ENCODE measurements at regions not wholly inside any gene's neighbourhood (a gene's known extent, or its start where the extent isn't known, plus 50 kb on each side); places are given as distances from the start of the nearest gene placed in this dataset.
"Not testable (repeated sequence)": the region's sequence is repeated elsewhere in the genome, so short reads cannot be mapped to it uniquely, and the experiment has no call there.

GRCh38 chr5:20949636-20950035 lies 961.6 kb upstream of the CDH18 start:
- Histone ChIP-seq H3K4me1 (ENCODE audit: control insufficient read depth, insufficient read depth, low read length) (no peaks in the 10 kb centered on the region), H3K4me3 (ENCODE audit: low read depth, low read length) (no peak overlapping the region), H3K27ac (ENCODE audit: extremely low read depth, low read depth, low read length) (no peak overlapping the region), H3K9me3 (ENCODE audit: control insufficient read depth, insufficient read depth, low read depth, low read length) (no peaks in the 10 kb centered on the region), H3K36me3 (ENCODE audit: control insufficient read depth in 2 of 2, insufficient read depth in 1 of 2, low read length in 2 of 2) (no peaks in the 10 kb centered on the region)
- CTCF ChIA-PET = no interaction called here
- POLR2A ChIA-PET = no interaction called here
- TF ChIP-seq ZBTB10 (tag by site-specific recombination; IDR thresholded peaks at IDR 0.05) = no peak
- TF ChIP-seq ZNF174 (tag by site-specific recombination; IDR thresholded peaks at IDR 0.05) = no peak
- no peak for TF ChIP-seq ZNF416 (tag by site-specific recombination; IDR thresholded peaks at IDR 0.05)
- no peak for TF ChIP-seq ZBTB49 (tag by site-specific recombination; IDR thresholded peaks at IDR 0.05; ENCODE audit: low read depth)
- no peak for TF ChIP-seq ZNF146 (tag by site-specific recombination; IDR thresholded peaks at IDR 0.05)
- no peak for TF ChIP-seq ZNF211 (tag by site-specific recombination; IDR thresholded peaks at IDR 0.05; ENCODE audit: low read depth)
- TF ChIP-seq ZNF398 (tag by site-specific recombination; IDR thresholded peaks at IDR 0.05) = no peak
- no peak for TF ChIP-seq ZNF747 (tag by site-specific recombination; IDR thresholded peaks at IDR 0.05)
- no peak for TF ChIP-seq BCL11B (tag by site-specific recombination; IDR thresholded peaks at IDR 0.05; ENCODE audit: low read depth)
- no peak for TF ChIP-seq ZNF792 (tag by site-specific recombination; IDR thresholded peaks at IDR 0.05)
- TF ChIP-seq, protein P1, sequence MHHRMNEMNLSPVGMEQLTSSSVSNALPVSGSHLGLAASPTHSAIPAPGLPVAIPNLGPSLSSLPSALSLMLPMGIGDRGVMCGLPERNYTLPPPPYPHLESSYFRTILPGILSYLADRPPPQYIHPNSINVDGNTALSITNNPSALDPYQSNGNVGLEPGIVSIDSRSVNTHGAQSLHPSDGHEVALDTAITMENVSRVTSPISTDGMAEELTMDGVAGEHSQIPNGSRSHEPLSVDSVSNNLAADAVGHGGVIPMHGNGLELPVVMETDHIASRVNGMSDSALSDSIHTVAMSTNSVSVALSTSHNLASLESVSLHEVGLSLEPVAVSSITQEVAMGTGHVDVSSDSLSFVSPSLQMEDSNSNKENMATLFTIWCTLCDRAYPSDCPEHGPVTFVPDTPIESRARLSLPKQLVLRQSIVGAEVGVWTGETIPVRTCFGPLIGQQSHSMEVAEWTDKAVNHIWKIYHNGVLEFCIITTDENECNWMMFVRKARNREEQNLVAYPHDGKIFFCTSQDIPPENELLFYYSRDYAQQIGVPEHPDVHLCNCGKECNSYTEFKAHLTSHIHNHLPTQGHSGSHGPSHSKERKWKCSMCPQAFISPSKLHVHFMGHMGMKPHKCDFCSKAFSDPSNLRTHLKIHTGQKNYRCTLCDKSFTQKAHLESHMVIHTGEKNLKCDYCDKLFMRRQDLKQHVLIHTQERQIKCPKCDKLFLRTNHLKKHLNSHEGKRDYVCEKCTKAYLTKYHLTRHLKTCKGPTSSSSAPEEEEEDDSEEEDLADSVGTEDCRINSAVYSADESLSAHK (tag by site-specific recombination; IDR thresholded peaks at IDR 0.05) = no peak

GRCh38 chr5:20943183-20943971 lies 955.4 kb upstream of the CDH18 start:
- H3K4me1 ChIP-seq (ENCODE audit: control insufficient read depth, insufficient read depth, low read length); H3K4me3 ChIP-seq (ENCODE audit: low read depth, low read length); POLR2A ChIA-PET; H3K36me3 ChIP-seq (ENCODE audit: control insufficient read depth in 2 of 2, insufficient read depth in 1 of 2, low read length in 2 of 2); H3K27ac ChIP-seq (ENCODE audit: extremely low read depth, low read depth, low read length); CTCF ChIA-PET; H3K9me3 ChIP-seq (ENCODE audit: control insufficient read depth, insufficient read depth, low read depth, low read length): not testable (repeated sequence)

DNA sequence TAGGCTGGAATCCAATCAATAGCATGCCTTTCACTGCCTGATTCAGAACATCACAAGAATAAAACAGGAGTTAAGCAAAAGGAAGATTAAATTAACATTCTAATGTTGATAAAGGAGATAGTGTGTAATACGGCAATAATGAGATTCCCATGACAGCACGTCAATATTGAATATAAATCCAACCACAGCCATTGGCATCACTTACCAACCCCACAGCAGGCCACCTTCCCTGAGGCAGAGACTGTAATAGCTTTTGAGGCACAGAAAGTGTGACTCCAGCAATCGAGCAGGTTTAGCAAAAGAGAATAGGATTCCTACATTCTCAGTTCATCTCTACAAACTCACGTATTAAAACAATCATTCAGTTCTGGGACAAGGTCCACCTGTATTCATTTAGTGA lies 954.6 kb upstream of the CDH18 start:
- H3K36me3 ChIP-seq (ENCODE audit: control insufficient read depth in 2 of 2, insufficient read depth in 1 of 2, low read length in 2 of 2); H3K4me3 ChIP-seq (ENCODE audit: low read depth, low read length); H3K9me3 ChIP-seq (ENCODE audit: control insufficient read depth, insufficient read depth, low read depth, low read length); H3K27ac ChIP-seq (ENCODE audit: extremely low read depth, low read depth, low read length); H3K4me1 ChIP-seq (ENCODE audit: control insufficient read depth, insufficient read depth, low read length); CTCF ChIA-PET; POLR2A ChIA-PET: not testable (repeated sequence)

DNA sequence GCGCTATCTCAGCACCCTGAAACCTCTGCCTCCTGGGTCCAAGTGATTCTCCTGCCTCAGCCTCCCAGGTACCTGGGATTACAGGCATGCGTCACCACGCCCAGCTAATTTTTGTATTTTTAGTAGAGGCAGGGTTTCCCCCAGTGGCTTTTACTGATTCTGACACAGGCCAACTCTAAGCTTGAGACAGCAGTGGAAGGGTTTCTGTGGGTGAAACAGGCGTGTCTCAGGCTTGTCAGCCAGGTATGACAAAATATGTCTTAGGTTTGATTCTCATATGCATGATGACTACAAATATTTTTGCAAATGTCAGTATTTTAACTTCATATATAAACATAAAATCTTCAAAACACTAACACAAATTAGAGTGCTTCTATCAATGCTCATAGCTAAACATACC lies 952.8 kb upstream of the CDH18 start:
- H3K36me3 ChIP-seq (ENCODE audit: control insufficient read depth in 2 of 2, insufficient read depth in 1 of 2, low read length in 2 of 2); H3K4me1 ChIP-seq (ENCODE audit: control insufficient read depth, insufficient read depth, low read length); CTCF ChIA-PET; H3K27ac ChIP-seq (ENCODE audit: extremely low read depth, low read depth, low read length); POLR2A ChIA-PET; H3K9me3 ChIP-seq (ENCODE audit: control insufficient read depth, insufficient read depth, low read depth, low read length); H3K4me3 ChIP-seq (ENCODE audit: low read depth, low read length): not testable (repeated sequence)

DNA sequence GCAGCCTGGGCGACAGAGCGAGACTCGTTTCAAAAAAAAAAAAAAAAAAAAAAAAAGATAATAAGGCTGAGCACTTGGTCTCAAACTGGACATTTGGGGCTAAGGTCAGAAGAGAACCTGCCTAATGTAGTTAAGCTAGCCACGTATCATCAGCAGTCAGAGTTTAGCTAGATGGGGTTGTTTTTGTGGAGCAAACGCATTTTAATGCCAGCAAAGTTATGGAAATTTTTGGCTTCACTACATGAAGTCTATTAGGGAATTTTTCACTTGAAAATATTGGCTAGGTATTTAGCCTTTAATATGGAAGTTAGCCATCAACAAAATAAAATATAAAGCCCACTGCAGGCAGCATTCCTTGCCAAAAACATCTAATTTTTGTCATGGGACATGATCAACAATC lies 902.9 kb upstream of the CDH18 start:
- CTCF ChIA-PET; H3K4me1 ChIP-seq (ENCODE audit: control insufficient read depth, insufficient read depth, low read length); H3K36me3 ChIP-seq (ENCODE audit: control insufficient read depth in 2 of 2, insufficient read depth in 1 of 2, low read length in 2 of 2); H3K4me3 ChIP-seq (ENCODE audit: low read depth, low read length); H3K27ac ChIP-seq (ENCODE audit: extremely low read depth, low read depth, low read length); POLR2A ChIA-PET; H3K9me3 ChIP-seq (ENCODE audit: control insufficient read depth, insufficient read depth, low read depth, low read length): not testable (repeated sequence)

DNA sequence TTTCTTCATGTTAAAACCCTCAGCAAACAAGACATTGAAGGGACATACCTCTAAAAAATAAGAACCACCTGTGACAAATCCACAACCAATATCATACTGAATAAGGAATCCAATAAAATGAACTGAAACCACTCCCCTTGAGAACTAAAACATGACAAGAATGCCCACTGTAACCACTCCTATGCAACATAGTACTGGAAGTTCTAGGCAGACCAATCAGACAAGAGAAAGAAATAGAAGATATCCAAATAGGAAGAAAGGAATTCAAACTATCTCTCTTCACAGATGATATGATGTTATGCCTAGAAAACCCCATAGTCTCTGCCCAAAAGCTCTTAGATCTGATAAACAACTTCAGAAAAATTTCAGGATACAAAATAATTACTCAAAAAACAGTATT lies 887.7 kb upstream of the CDH18 start:
- POLR2A ChIA-PET; H3K36me3 ChIP-seq (ENCODE audit: control insufficient read depth in 2 of 2, insufficient read depth in 1 of 2, low read length in 2 of 2); H3K4me3 ChIP-seq (ENCODE audit: low read depth, low read length); H3K9me3 ChIP-seq (ENCODE audit: control insufficient read depth, insufficient read depth, low read depth, low read length); CTCF ChIA-PET; H3K4me1 ChIP-seq (ENCODE audit: control insufficient read depth, insufficient read depth, low read length); H3K27ac ChIP-seq (ENCODE audit: extremely low read depth, low read depth, low read length): not testable (repeated sequence)
